ENCODE measurements at regions not wholly inside any gene's neighbourhood (a gene's known extent, or its start where the extent isn't known, plus 50 kb on each side); places are given as distances from the start of the nearest gene placed in this dataset.

- no peak overlapping the region for H3K27ac ChIP-seq
- DNase-seq (ENCODE audit: low spot score), result no peak
- POLR2A ChIA-PET (ENCODE audit: low non-redundant PET), result no interaction called here
- TF ChIP-seq CTCF (conservative IDR thresholded peaks at IDR 0.05; ENCODE audit: low read depth), result no peak
- CTCF ChIA-PET, result interaction anchor here (0.9 kb wide), 1 partner anchor 25 kb away, joined by 4 read pairs; no protein-coding TSS in a partner anchor
Observed at GRCh38 chr14:22003461-22003860, 329.8 kb upstream of the OR4E1 start.

GRCh38 chr14:22002860-22003284, 329.3 kb upstream of the OR4E1 start:
- DNase-seq (ENCODE audit: low spot score), result no peak
- ChIA-PET POLR2A (ENCODE audit: low non-redundant PET) (no interaction called here), CTCF (interaction anchor here (0.9 kb wide), 1 partner anchor 25 kb away, joined by 4 read pairs; no protein-coding TSS in a partner anchor)
- TF ChIP-seq CTCF (conservative IDR thresholded peaks at IDR 0.05; ENCODE audit: low read depth), result 0 out of 2 replicates have a peak, but pooled peaks have one; percentile 9
- H3K27ac ChIP-seq, result no peak overlapping the region

GRCh38 chr14:21999402-21999801, 325.8 kb upstream of the OR4E1 start:
- H3K27ac ChIP-seq, result no peak overlapping the region
- POLR2A ChIA-PET (ENCODE audit: low non-redundant PET), result no interaction called here
- DNase-seq (ENCODE audit: low spot score), result no peak
- CTCF ChIA-PET, result interaction anchor here (0.6 to 1.2 kb wide), 5 partner anchors 9 to 761 kb away, joined by 3 to 5 read pairs (median 3); no protein-coding TSS in a partner anchor
- no peak for TF ChIP-seq CTCF (conservative IDR thresholded peaks at IDR 0.05; ENCODE audit: low read depth)

- TF ChIP-seq CTCF (conservative IDR thresholded peaks at IDR 0.05; ENCODE audit: low read depth), result no peak
- no peak overlapping the region for H3K27ac ChIP-seq
- ChIA-PET CTCF (interaction anchor here (0.5 to 1.3 kb wide), 6 partner anchors 9 to 1787 kb away, joined by 3 to 6 read pairs (median 3); no protein-coding TSS in a partner anchor), POLR2A (ENCODE audit: low non-redundant PET) (no interaction called here)
- peak; percentile 11 for DNase-seq (ENCODE audit: low spot score)
Observed at GRCh38 chr14:21997300-21997699, 323.7 kb upstream of the OR4E1 start.

GRCh38 chr14:21995332-21995731, 321.7 kb upstream of the OR4E1 start:
- ChIA-PET POLR2A (ENCODE audit: low non-redundant PET) (no interaction called here), CTCF (interaction anchor here (0.6 to 0.7 kb wide), 2 partner anchors 30 to 1315 kb away, joined by 4 to 5 read pairs; no protein-coding TSS in a partner anchor)
- no peak for DNase-seq (ENCODE audit: low spot score)
- H3K27ac ChIP-seq, result no peak overlapping the region
- no peak for TF ChIP-seq CTCF (conservative IDR thresholded peaks at IDR 0.05; ENCODE audit: low read depth)

- no peak for TF ChIP-seq CTCF (conservative IDR thresholded peaks at IDR 0.05; ENCODE audit: low read depth)
- ChIA-PET POLR2A (ENCODE audit: low non-redundant PET) (no interaction called here), CTCF (interaction anchor here (0.7 kb wide), 1 partner anchor 93 kb away, joined by 4 read pairs; no protein-coding TSS in a partner anchor)
- no peak overlapping the region for H3K27ac ChIP-seq
- DNase-seq (ENCODE audit: low spot score), result no peak
Observed at GRCh38 chr14:21993837-21994236, 320.2 kb upstream of the OR4E1 start.
